Muscle of back (tissue), 3 donors: ENCODE measurements at regions not wholly inside any gene's neighbourhood (a gene's known extent, or its start where the extent isn't known, plus 50 kb on each side); places are given as distances from the start of the nearest gene placed in this dataset.
A peak's percentile ranks its signal among the peaks of the same experiment; 100 is the strongest.

Source experiments
- DNase-seq, 3 donors: peaks; one replicate each; pipeline versions ENCODE4 v3.0.0 to v3.0.0-alpha.2; 2013

- DNase-seq, result no peak
These were observed 194.9 kb downstream of the GPAM start for GRCh38 chr10:111988646-111989045.

GRCh38 chr10:111989136-111989911 lies 194.2 kb downstream of the GPAM start:
- DNase-seq, result no peak

GRCh38 chr10:111990734-111991133 lies 192.8 kb downstream of the GPAM start:
- no peak for DNase-seq

GRCh38 chr10:111993321-111993720 lies 190.2 kb downstream of the GPAM start:
- DNase-seq, result no peak

GRCh38 chr10:111993872-111994426 lies 189.6 kb downstream of the GPAM start:
- no peak for DNase-seq

- DNase-seq, result no peak
These were observed 187.5 kb downstream of the GPAM start for GRCh38 chr10:111996103-111996502.

- no peak for DNase-seq
These were observed 184.8 kb downstream of the GPAM start for GRCh38 chr10:111998728-111999127.

GRCh38 chr10:111999205-111999914 lies 184.2 kb downstream of the GPAM start:
- DNase-seq, result no peak

GRCh38 chr10:111999915-112000302 lies 183.7 kb downstream of the GPAM start:
- DNase-seq, result no peak

GRCh38 chr10:112000466-112000865 lies 183.1 kb downstream of the GPAM start:
- peak in 2 of 3 donors; percentile 28 to 47 for DNase-seq

- DNase-seq, result no peak
These were observed 181.4 kb downstream of the GPAM start for GRCh38 chr10:112002206-112002605.

GRCh38 chr10:112004075-112004474 lies 179.5 kb downstream of the GPAM start:
- no peak for DNase-seq

- DNase-seq, result peak in 2 of 3 donors; percentile 5 to 26
These were observed 178.5 kb downstream of the GPAM start for GRCh38 chr10:112005044-112005443.

- DNase-seq, result no peak
These were observed 177.2 kb downstream of the GPAM start for GRCh38 chr10:112006407-112006806.

- no peak for DNase-seq
These were observed 176.7 kb downstream of the GPAM start for GRCh38 chr10:112006831-112007230.

- no peak for DNase-seq
These were observed 161.4 kb downstream of the GPAM start for GRCh38 chr10:112022196-112022595.

- no peak for DNase-seq
These were observed 159.5 kb downstream of the GPAM start for GRCh38 chr10:112024079-112024478.

- no peak for DNase-seq
These were observed 158.3 kb downstream of the GPAM start for GRCh38 chr10:112025228-112025627.

- no peak for DNase-seq
These were observed 157.1 kb downstream of the GPAM start for GRCh38 chr10:112026438-112026837.

- no peak for DNase-seq
These were observed 155.8 kb downstream of the GPAM start for GRCh38 chr10:112027731-112028280.

GRCh38 chr10:112030431-112030830 lies 153.1 kb downstream of the GPAM start:
- no peak for DNase-seq

GRCh38 chr10:112039823-112040222 lies 143.7 kb downstream of the GPAM start:
- no peak for DNase-seq

- DNase-seq, result no peak
These were observed 142.9 kb downstream of the GPAM start for GRCh38 chr10:112040696-112041095.
